Transverse colon (tissue), 4 donors: ENCODE measurements at regions not wholly inside any gene's neighbourhood (a gene's known extent, or its start where the extent isn't known, plus 50 kb on each side); places are given as distances from the start of the nearest gene placed in this dataset.

Experiments
- DNase-seq: peaks from one replicate; pipeline ENCODE4 v3.0.0-alpha.2; 2019
- H3K27ac ChIP-seq, 4 donors: fragments of 200-600 bp; sonication (generic); 2 replicates each; pipeline ENCODE4 v1.5.1; 2016 to 2018; ENCODE audit warnings: inconsistent platforms in 4 of 4
- H3K27me3 ChIP-seq: fragments of 200-600 bp; sonication (generic); 2 replicates; pipeline ENCODE4 v1.5.1; 2017; ENCODE audit warnings: inconsistent platforms
- H3K36me3 ChIP-seq, 4 donors: fragments of 200-600 bp; sonication (generic); 2 replicates each; pipeline ENCODE4 v1.5.1; 2017 to 2019; ENCODE audit warnings: inconsistent platforms in 4 of 4
- H3K4me1 ChIP-seq, 4 donors: fragments of 200-600 bp; sonication (generic); 2 replicates each; pipeline ENCODE4 v1.5.1; 2017 to 2020; ENCODE audit warnings: inconsistent platforms in 4 of 4
- H3K4me3 ChIP-seq, 4 donors: fragments of 200-600 bp; sonication (generic); 1 replicate in 1 of 4; 2 replicates in 3 of 4; pipeline versions ENCODE4 v1.5.1 to v1.6.1; 2017 to 2019; ENCODE audit warnings: inconsistent platforms in 4 of 4
- H3K9me3 ChIP-seq, 2 donors: fragments of 200-600 bp; sonication (generic); 2 replicates each; pipeline ENCODE4 v1.5.1; 2017 to 2019; ENCODE audit warnings: inconsistent platforms in 2 of 2
- EP300 ChIP-seq: sonication (generic); formaldehyde crosslinking; IDR thresholded peaks from one replicate; pipeline ENCODE4 v1.6.1; 2017; ENCODE audit warnings: antibody characterized with exemption, low read depth
- POLR2A ChIP-seq: fragments of 450-650 bp; IDR thresholded peaks from one replicate; pipeline ENCODE4 v1.6.1; 2016; ENCODE audit warnings: antibody characterized with exemption, mild to moderate bottlenecking, moderate library complexity
- POLR2AphosphoS5 ChIP-seq, 3 donors: sonication (generic); formaldehyde crosslinking; IDR thresholded peaks; one replicate each; pipeline ENCODE4 v1.6.1; 2016; ENCODE audit warnings: antibody characterized with exemption in 3 of 3
- WGBS, 2 donors: methylation state at CpG; one replicate each; pipeline ENCODE4 v1.1.5; 2018; ENCODE audit warnings: low coverage in 1 of 2; 5-methylcytosine and 5-hydroxymethylcytosine counted together
- in situ Hi-C, 4 donors: fragments of 200-750 bp; cut with MboI; loops; one replicate each; pipeline versions ENCODE4 v1.15.0 to v1.15.1; 2017; ENCODE audit warnings: low sequenced_read_pairs in 3 of 4, low pct_ligation_motif_present in 1 of 4, low pct_unique_long_range_greater_than_20kb in 1 of 4
- intact Hi-C: fragments of 100-400 bp; cut with DNase I; formaldehyde crosslinking; loops from one replicate; pipeline ENCODE4 v1.15.1; 2023; ENCODE audit warnings: low total_unique reads
- TF ChIP-seq, protein P1 (sequence below), 5 experiments: fragments of 200-600 bp in 3 of 5; fragments of 450-650 bp in 2 of 5; sonication (generic) in 3 of 5; IDR thresholded peaks; 1 replicate in 2 of 5; 2 replicates in 3 of 5; pipeline ENCODE4 v1.5.1; 2016 to 2017; ENCODE audit warnings: antibody characterized with exemption in 5 of 5, inconsistent platforms in 3 of 5, mild to moderate bottlenecking in 2 of 5, moderate library complexity in 1 of 5

DNA sequence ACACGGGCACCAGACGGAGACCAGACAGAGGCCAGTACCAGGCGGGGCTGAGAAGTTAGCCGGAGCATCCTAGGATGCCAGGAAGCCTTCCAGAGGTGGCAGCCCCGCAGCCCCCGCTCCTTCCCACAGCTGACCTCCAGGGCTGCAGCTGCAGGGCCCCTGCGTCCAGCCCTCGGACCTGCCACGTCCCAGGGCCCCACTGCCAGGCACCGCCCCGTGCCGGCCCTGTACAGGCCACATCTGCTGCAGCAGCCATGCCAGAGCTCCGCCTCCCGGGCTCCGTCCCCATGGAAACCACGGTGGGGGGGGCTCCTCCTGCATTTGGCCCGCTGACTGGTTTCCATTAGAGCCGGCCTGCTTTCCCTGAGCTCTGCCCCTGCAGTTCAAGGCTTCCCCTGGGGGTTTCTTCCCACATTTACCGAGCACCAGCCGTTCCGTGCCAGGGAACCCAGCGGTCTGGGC, 62.5 kb upstream of the PPARA start:
- TF ChIP-seq, protein P1, sequence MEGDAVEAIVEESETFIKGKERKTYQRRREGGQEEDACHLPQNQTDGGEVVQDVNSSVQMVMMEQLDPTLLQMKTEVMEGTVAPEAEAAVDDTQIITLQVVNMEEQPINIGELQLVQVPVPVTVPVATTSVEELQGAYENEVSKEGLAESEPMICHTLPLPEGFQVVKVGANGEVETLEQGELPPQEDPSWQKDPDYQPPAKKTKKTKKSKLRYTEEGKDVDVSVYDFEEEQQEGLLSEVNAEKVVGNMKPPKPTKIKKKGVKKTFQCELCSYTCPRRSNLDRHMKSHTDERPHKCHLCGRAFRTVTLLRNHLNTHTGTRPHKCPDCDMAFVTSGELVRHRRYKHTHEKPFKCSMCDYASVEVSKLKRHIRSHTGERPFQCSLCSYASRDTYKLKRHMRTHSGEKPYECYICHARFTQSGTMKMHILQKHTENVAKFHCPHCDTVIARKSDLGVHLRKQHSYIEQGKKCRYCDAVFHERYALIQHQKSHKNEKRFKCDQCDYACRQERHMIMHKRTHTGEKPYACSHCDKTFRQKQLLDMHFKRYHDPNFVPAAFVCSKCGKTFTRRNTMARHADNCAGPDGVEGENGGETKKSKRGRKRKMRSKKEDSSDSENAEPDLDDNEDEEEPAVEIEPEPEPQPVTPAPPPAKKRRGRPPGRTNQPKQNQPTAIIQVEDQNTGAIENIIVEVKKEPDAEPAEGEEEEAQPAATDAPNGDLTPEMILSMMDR (IDR thresholded peaks at IDR 0.05) = no peak
- peak in 2 of 3 donors; percentile 55 to 65 for TF ChIP-seq POLR2AphosphoS5 (IDR thresholded peaks at IDR 0.05)
- DNase-seq = peak; percentile 80
- H3K4me3 ChIP-seq = peak overlapping the region in 1 of 4 donors; percentile 20
- no peaks in the 10 kb centered on the region for H3K36me3 ChIP-seq
- H3K4me1 ChIP-seq = peaks cover 64 to 92% (median 77%) of the 10 kb centered on the region in 4 donors
- H3K27ac ChIP-seq = peak overlapping the region; percentile 98 to 99 (median 98)
- in situ Hi-C loops = no loop called here
- intact Hi-C loops = loop anchor here (2.0 kb wide), 1 partner anchor 19 kb away; no protein-coding TSS in a partner anchor
- no peaks in the 10 kb centered on the region for H3K27me3 ChIP-seq
- no peaks in the 10 kb centered on the region for H3K9me3 ChIP-seq
- WGBS, 2 donors = 53% methylated on average over 18 of the region's 22 CpGs; no CpG with 5 or more reads in 1 of the 2 donors

DNA sequence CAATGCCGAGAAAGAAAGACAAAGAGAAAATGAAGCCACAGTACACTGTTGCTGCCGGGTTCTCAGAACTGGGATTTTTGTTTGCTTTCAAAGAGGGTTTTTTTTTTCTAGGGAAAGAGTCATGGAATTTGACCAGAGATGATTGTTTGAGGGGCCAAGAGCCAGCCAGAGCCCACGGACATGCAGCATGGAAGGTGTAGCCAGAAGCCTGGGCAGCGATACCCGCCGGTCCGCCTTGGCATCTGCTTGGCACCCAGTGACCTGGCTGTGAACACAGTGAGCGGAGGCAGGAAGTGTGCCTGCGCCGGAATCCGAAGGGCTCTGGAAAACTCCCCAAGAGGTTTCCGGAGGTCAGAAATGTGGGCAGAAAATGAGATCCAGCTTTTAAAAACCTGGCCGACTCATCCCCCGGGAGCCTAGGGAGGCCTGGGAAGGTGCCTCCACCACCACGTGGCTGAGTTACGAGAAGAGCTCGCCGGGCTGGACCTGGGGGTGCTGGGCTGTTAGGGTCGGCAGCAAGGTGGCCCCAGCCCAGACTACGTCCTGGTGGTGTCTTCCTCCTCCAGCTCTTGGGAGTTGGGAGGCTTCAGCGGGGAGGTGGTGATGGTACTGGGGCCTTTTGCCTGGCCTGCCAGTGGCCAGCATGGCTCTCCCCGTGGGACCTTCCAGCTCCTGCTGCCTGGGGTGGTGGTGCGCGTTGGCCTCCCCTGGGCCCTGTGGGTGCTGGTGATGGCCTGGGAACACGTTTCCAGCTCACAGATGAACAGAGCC, 61.6 kb upstream of the PPARA start:
- Histone ChIP-seq H3K4me3 (peak overlapping the region in 2 of 4 donors; percentile 2 to 20), H3K36me3 (no peaks in the 10 kb centered on the region), H3K27ac (peak overlapping the region; percentile 98 to 99 (median 98)), H3K27me3 (no peaks in the 10 kb centered on the region), H3K9me3 (no peaks in the 10 kb centered on the region), H3K4me1 (peaks cover 55 to 92% (median 72%) of the 10 kb centered on the region in 4 donors)
- DNase-seq = no peak
- intact Hi-C loops (loop anchor here (2.0 kb wide), 1 partner anchor 18 kb away; no protein-coding TSS in a partner anchor), in situ Hi-C loops (no loop called here)
- peak in 1 of 3 donors; percentile 33 for TF ChIP-seq POLR2AphosphoS5 (IDR thresholded peaks at IDR 0.05)
- no peak for TF ChIP-seq EP300
- TF ChIP-seq POLR2A = no peak
- 34 to 62% methylated on average over 2 to 25 of the region's 25 CpGs for WGBS, 2 donors

DNA sequence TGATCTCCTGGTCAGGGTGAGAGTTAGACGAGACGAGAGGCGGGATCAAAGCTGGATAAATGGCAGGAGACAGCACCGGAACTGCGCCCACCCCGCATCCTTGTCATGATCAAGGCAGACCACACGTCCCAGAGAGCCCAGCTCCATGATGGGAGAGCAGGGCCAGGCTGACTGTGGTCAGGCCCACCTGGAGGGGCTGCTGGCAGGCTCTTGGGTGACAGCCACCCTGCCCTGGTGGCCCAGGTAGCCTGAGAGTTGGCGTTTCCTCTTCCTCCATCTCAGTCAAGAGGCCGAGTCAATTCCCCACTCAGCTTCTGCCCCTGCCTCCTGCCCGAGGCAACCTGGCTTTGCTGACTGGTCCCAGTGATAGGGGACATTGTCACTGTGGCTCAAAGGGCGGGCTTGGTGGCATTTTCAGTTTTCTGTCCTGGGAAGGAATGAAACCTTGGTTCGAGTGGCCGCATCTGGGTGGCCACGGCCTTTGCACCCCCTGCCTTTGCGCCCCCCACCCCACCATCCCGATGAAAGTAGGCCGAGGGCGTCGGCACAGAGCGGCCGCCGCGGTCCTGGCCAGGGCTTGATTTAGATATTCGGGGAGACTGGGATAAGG, 60.8 kb upstream of the PPARA start:
- 85% methylated on average over 24 of the region's 24 CpGs; no CpG with 5 or more reads in 1 of the 2 donors for WGBS, 2 donors
- intact Hi-C loops = loop anchor here (2.0 kb wide), 1 partner anchor 17 kb away; no protein-coding TSS in a partner anchor
- H3K4me1 ChIP-seq = peaks cover 47 to 92% (median 71%) of the 10 kb centered on the region in 4 donors

DNA sequence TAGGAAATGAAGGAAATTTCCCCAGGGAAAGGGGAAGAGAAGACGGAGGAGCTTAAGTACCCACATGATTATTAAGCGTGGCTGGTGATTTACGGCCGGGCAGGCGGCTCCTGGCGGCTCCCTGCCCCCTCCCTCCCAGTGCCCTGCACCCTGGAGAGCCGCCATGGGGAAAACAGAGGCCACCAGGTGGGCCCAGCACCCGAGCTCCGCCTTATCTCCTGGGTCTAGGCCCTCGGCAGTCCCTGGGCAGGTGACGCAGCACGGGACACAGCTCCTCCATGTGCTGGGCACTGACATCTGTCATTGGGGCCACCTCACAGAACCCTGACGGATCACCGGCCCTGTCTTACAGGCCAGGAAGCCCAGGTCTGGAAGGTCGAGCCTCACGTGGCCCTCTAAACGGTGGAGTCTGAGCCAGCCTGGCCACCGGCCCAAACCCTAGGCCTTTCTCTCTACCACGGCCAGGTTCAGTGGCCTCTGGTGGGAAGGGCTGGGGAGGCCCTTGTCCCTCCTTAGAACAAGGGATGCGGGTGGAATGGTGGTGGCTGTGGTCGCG, 60.2 kb upstream of the PPARA start:
- intact Hi-C loops (no loop called here), in situ Hi-C loops (no loop called here)
- H3K9me3 ChIP-seq = no peaks in the 10 kb centered on the region
- H3K4me1 ChIP-seq = peaks cover 41 to 91% (median 70%) of the 10 kb centered on the region in 4 donors
- H3K27me3 ChIP-seq = no peaks in the 10 kb centered on the region
- 70% methylated on average over 21 of the region's 22 CpGs; no CpG with 5 or more reads in 1 of the 2 donors for WGBS, 2 donors
- no peak for TF ChIP-seq POLR2A
- TF ChIP-seq, protein P1 (IDR thresholded peaks at IDR 0.05) = no peak
- no peak for TF ChIP-seq POLR2AphosphoS5 (IDR thresholded peaks at IDR 0.05)
- TF ChIP-seq EP300 = no peak
- no peak overlapping the region for H3K4me3 ChIP-seq
- peak; percentile 28 for DNase-seq
- H3K27ac ChIP-seq = peak overlapping the region; percentile 98 to 99 (median 98)
- no peaks in the 10 kb centered on the region for H3K36me3 ChIP-seq

More for the DNA sequence above, 60.8 kb upstream of the PPARA start:
- H3K36me3 ChIP-seq = no peaks in the 10 kb centered on the region
- H3K27me3 ChIP-seq = no peaks in the 10 kb centered on the region
- TF ChIP-seq POLR2A (no peak), POLR2AphosphoS5 (IDR thresholded peaks at IDR 0.05) (no peak), EP300 (no peak)
- TF ChIP-seq, protein P1 (IDR thresholded peaks at IDR 0.05) = no peak
- H3K4me3 ChIP-seq = no peak overlapping the region
- no peaks in the 10 kb centered on the region for H3K9me3 ChIP-seq
- H3K27ac ChIP-seq = peak overlapping the region; percentile 98 to 99 (median 98)
- DNase-seq = peak; percentile 7
- in situ Hi-C loops = no loop called here
